GM12891 (cell line): ENCODE measurements at regions not wholly inside any gene's neighbourhood (a gene's known extent, or its start where the extent isn't known, plus 50 kb on each side); places are given as distances from the start of the nearest gene placed in this dataset.

Source experiments
- POLR2A ChIP-seq: IDR thresholded peaks from 2 replicates; pipeline ENCODE4 v1.6.1; 2011; ENCODE audit warnings: low read depth, low read length, control low read depth
- SPI1 ChIP-seq: IDR thresholded peaks from 2 replicates; pipeline ENCODE4 v1.6.1; 2011; ENCODE audit warnings: low read depth, low read length, control low read depth

DNA sequence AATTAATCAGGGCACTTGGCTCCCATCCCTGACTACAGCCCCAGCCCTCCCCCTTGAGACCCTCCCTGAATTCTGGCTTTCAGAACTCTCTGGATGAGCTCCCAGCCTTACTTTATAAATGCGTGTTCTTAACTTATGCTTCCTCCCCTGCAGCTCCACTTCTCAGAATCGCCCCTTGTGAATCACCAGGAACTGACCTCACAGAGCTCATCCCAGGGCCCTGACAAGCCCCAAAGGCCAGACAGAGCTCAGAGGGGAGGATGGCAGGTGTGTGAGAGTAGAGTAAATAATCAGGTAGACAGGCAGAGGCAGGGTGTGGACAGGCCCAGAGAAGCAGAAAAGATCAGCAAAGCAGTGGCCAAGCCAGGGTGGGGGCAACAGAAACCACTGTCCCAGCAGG, 68.2 kb upstream of the FOXN3 start:
- TF ChIP-seq POLR2A (no peak), SPI1 (no peak)
